DND-41 (cell line): ENCODE measurements at regions not wholly inside any gene's neighbourhood (a gene's known extent, or its start where the extent isn't known, plus 50 kb on each side); places are given as distances from the start of the nearest gene placed in this dataset.

ENCODE experiments used
- ATAC-seq: fragments of 200-7000 bp; cut with Tn5 transposase; 3 replicates; pipeline ENCODE4 v1.9.1; 2021; ENCODE audit warnings: low read depth; ENCODE audit not compliant: insufficient read depth
- DNase-seq: peaks from one replicate; pipeline ENCODE4 v3.0.0-alpha.2; 2020
- H2AFZ ChIP-seq: 2 replicates; pipeline ENCODE4 v1.6.0; 2012; ENCODE audit warnings: low read depth, low read length
- H3K27ac ChIP-seq: 2 replicates; pipeline ENCODE4 v1.5.1; 2012; ENCODE audit warnings: low read length, inconsistent platforms
- H3K27me3 ChIP-seq: fragments of 200-600 bp; sonication (generic); 2 replicates; pipeline ENCODE4 v1.6.0; 2012; ENCODE audit warnings: low read length, mild to moderate bottlenecking, inconsistent platforms; ENCODE audit not compliant: insufficient read depth, poor library complexity
- H3K36me3 ChIP-seq: 2 replicates; pipeline ENCODE4 v1.5.1; 2012; ENCODE audit warnings: low read length, inconsistent platforms; ENCODE audit not compliant: insufficient read depth
- H3K4me1 ChIP-seq: 2 replicates; pipeline ENCODE4 v1.5.1; 2012; ENCODE audit warnings: mild to moderate bottlenecking, low read length; ENCODE audit not compliant: insufficient read depth
- H3K4me2 ChIP-seq: 2 replicates; pipeline ENCODE4 v1.6.0; 2012; ENCODE audit warnings: mild to moderate bottlenecking, moderate library complexity, low read length, inconsistent platforms; ENCODE audit not compliant: insufficient read depth
- H3K4me3 ChIP-seq, 2 experiments: fragments of 200-600 bp in 1 of 2; shearing (Covaris generic) in 1 of 2; 2 replicates each; pipeline ENCODE4 v1.5.1; 2012 to 2016; ENCODE audit warnings: inconsistent platforms in 2 of 2, low read length in 2 of 2, mild to moderate bottlenecking in 2 of 2, low read depth in 1 of 2, moderate library complexity in 1 of 2
- H3K79me2 ChIP-seq: 2 replicates; pipeline ENCODE4 v1.6.0; 2012; ENCODE audit warnings: low read length, inconsistent platforms; ENCODE audit not compliant: insufficient read depth
- H3K9ac ChIP-seq: 2 replicates; pipeline ENCODE4 v1.6.0; 2012; ENCODE audit warnings: low read depth, mild to moderate bottlenecking, inconsistent platforms, low read length, moderate library complexity
- H3K9me3 ChIP-seq: 2 replicates; pipeline ENCODE4 v1.5.1; 2012; ENCODE audit warnings: low read length, moderate library complexity, mild to moderate bottlenecking, inconsistent platforms; ENCODE audit not compliant: insufficient read depth, severe bottlenecking
- H4K20me1 ChIP-seq: 2 replicates; pipeline ENCODE4 v1.6.0; 2012; ENCODE audit warnings: low read length; ENCODE audit not compliant: insufficient read depth
- CTCF ChIP-seq: IDR thresholded peaks from 2 replicates; pipeline ENCODE4 v1.5.1; 2012; ENCODE audit warnings: borderline replicate concordance, low read length, moderate library complexity, mild to moderate bottlenecking; ENCODE audit not compliant: poor library complexity, severe bottlenecking; ENCODE audit errors: extremely low read depth
- EZH2 ChIP-seq: IDR thresholded peaks from 3 replicates; pipeline ENCODE4 v1.6.1; 2012; ENCODE audit warnings: borderline replicate concordance, low read depth, mild to moderate bottlenecking, moderate library complexity, low read length, inconsistent platforms; ENCODE audit not compliant: severe bottlenecking

- H3K36me3 ChIP-seq: no peaks in the 10 kb centered on the region
- no peak overlapping the region for H2AFZ ChIP-seq
- no peaks in the 10 kb centered on the region for H4K20me1 ChIP-seq
- no peak overlapping the region for H3K27ac ChIP-seq
- H3K27me3 ChIP-seq: no peaks in the 10 kb centered on the region
- no peaks in the 10 kb centered on the region for H3K79me2 ChIP-seq
- DNase-seq (no peak), ATAC-seq (no peak)
- TF ChIP-seq EZH2 (no peak), CTCF (no peak)
- H3K9me3 ChIP-seq: no peaks in the 10 kb centered on the region
- H3K9ac ChIP-seq: no peak overlapping the region
- no peaks in the 10 kb centered on the region for H3K4me1 ChIP-seq
- no peak overlapping the region for H3K4me2 ChIP-seq
- no peak overlapping the region for H3K4me3 ChIP-seq
Observed at GRCh38 chr16:51685498-51685897, 534.4 kb upstream of the SALL1 start.

GRCh38 chr16:51683882-51684281 lies 532.8 kb upstream of the SALL1 start:
- Histone ChIP-seq H3K4me3 (no peak overlapping the region), H3K27me3 (no peaks in the 10 kb centered on the region), H3K9me3 (no peaks in the 10 kb centered on the region), H3K27ac (no peak overlapping the region), H3K9ac (no peak overlapping the region), H4K20me1 (no peaks in the 10 kb centered on the region), H3K4me1 (no peaks in the 10 kb centered on the region), H2AFZ (no peak overlapping the region), H3K4me2 (no peak overlapping the region), H3K79me2 (no peaks in the 10 kb centered on the region), H3K36me3 (no peaks in the 10 kb centered on the region)
- ATAC-seq (no peak), DNase-seq (no peak)
- TF ChIP-seq EZH2: no peak
- no peak for TF ChIP-seq CTCF

- no peak overlapping the region for H3K4me3 ChIP-seq
- no peak overlapping the region for H3K9ac ChIP-seq
- H3K4me1 ChIP-seq: no peaks in the 10 kb centered on the region
- H3K27me3 ChIP-seq: no peaks in the 10 kb centered on the region
- TF ChIP-seq CTCF: no peak
- TF ChIP-seq EZH2: no peak
- ATAC-seq (no peak), DNase-seq (no peak)
- H3K27ac ChIP-seq: no peak overlapping the region
- H2AFZ ChIP-seq: no peak overlapping the region
- no peaks in the 10 kb centered on the region for H3K9me3 ChIP-seq
- no peaks in the 10 kb centered on the region for H3K79me2 ChIP-seq
- no peak overlapping the region for H3K4me2 ChIP-seq
- no peaks in the 10 kb centered on the region for H4K20me1 ChIP-seq
- no peaks in the 10 kb centered on the region for H3K36me3 ChIP-seq
Observed at GRCh38 chr16:51682905-51683304, 531.8 kb upstream of the SALL1 start.

- ATAC-seq (no peak), DNase-seq (no peak)
- H3K4me3 ChIP-seq: no peak overlapping the region
- no peaks in the 10 kb centered on the region for H3K9me3 ChIP-seq
- no peak overlapping the region for H2AFZ ChIP-seq
- no peak overlapping the region for H3K4me2 ChIP-seq
- H4K20me1 ChIP-seq: no peaks in the 10 kb centered on the region
- H3K79me2 ChIP-seq: no peaks in the 10 kb centered on the region
- H3K9ac ChIP-seq: no peak overlapping the region
- no peaks in the 10 kb centered on the region for H3K4me1 ChIP-seq
- no peaks in the 10 kb centered on the region for H3K36me3 ChIP-seq
- no peaks in the 10 kb centered on the region for H3K27me3 ChIP-seq
- TF ChIP-seq CTCF (no peak), EZH2 (no peak)
- H3K27ac ChIP-seq: no peak overlapping the region
Observed at GRCh38 chr16:51674615-51675014, 523.5 kb upstream of the SALL1 start.
